Limb (tissue), 2 donors: ENCODE measurements at regions not wholly inside any gene's neighbourhood (a gene's known extent, or its start where the extent isn't known, plus 50 kb on each side); places are given as distances from the start of the nearest gene placed in this dataset.
"Not testable (repeated sequence)": the region's sequence is repeated elsewhere in the genome, so short reads cannot be mapped to it uniquely, and the experiment has no call there.

Experiments
- DNase-seq, 2 donors: peaks; one replicate each; pipeline ENCODE4 v3.0.0-alpha.2; 2016; ENCODE audit errors: extremely low spot score in 2 of 2

DNA sequence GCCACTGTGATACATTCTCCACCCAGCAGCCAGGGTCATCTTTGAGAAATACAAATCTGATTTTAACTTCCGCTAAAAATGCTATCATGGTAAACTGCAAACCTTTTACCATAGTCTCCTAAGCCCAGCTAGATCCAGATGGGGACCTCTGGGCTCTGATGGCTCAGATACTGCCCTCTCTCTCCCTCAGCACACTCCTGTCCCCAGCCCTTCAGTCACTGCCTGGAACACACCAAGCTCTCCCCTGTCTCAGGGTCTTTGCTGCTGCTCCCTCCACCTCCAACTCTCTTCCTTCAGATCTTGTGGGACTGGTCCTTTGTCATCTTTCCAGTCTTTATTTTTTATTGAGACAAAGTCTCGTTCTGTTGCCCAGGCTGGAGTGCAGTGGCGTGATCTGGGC is 65.1 kb downstream of the SPRY4 start:
- no peak for DNase-seq

- no peak for DNase-seq
Measured at GRCh38 chr5:142255831-142256230, 69.0 kb downstream of the SPRY4 start.

- DNase-seq = peak in 1 of 2 donors; percentile 24
Measured at GRCh38 chr5:142254431-142254830, 70.4 kb downstream of the SPRY4 start.

DNA sequence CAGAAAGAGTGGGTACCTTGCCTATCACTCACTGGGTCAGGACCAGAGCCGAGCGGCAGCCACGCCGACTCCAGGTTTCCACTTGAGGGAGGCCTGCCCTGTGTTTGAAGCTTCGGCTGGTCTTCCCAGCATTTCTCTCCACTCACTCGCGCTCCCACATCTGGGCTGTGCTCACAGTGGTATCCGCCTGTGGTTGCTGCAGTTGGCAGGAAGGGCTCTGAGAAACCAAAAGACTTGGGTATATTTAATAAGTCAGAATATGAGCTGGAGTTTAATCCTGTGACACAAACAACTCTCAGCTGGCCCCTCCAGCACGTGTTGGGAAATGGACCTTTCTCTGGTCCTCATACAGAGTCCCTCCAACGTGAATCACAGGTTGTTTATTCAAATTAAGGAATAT is 70.9 kb downstream of the SPRY4 start:
- DNase-seq = peak in 1 of 2 donors; percentile 15

- DNase-seq = no peak
Measured at GRCh38 chr5:142250119-142250518, 74.7 kb downstream of the SPRY4 start.

GRCh38 chr5:142248853-142249462 is 75.9 kb downstream of the SPRY4 start:
- DNase-seq = peak; percentile 47 to 70

DNA sequence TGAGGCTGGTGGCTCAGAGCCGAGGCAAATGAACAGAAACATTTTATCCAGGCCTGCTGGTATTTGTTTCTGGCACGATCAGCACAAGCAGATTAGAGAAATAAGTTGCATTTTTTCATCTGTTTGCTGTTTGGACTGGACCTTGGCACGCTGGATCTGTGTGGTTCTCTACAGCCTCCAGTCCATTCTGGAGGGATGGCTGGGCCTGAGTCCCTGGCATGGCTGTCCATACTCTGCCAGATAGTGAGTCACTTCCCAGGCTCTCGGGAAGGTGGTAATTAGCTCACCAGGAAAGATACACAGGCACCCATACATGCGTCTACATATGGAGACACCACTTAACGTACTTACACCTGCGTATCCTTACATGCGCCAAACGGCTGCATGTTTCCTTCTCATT is 78.6 kb downstream of the SPRY4 start:
- DNase-seq = peak in 1 of 2 donors; percentile 26

DNA sequence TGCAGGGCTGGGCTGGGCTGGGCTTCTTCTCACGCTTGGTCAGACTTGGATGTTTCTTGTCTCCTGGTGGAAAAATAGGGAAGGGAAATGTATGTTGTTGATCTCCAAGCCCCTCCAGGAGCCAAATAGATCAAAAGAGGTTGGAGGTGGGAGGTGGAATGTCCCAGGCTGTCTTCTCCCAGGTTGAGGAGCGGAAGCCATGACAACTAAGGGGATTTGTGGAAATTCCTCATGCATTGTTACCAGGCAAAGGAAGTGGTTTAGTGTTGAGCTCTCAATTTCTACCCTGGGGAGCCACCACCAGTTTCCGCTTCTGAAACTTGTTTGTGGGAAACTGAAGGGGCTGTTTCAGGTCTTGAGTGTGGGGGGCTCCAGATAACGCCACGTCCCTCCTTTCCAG is 79.0 kb downstream of the SPRY4 start:
- peak in 1 of 2 donors; percentile 5 for DNase-seq

DNA sequence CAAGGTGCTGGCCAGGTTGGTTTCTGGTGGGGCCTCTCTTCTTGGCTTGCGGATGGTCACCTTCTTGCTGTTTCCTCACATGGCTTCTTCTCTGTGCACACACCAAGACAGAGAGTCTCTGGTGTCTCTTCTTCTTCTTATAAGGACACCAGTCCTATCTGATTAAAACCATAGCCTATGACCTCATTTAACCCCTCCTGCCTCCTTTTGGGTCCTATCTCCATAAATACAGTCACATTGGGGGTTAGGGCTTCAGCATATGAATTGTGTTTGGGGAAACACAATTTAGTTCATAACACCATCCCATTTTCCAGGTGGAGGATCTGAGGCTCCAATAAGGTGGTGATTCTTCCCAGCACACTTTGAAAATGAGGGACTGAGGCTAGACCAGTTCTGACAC is 80.4 kb downstream of the SPRY4 start:
- no peak for DNase-seq

GRCh38 chr5:142242272-142242671 is 82.5 kb downstream of the SPRY4 start:
- DNase-seq = no peak

- DNase-seq = no peak
Measured at GRCh38 chr5:142239394-142240159, 85.2 kb downstream of the SPRY4 start.

GRCh38 chr5:142237707-142238106 is 87.1 kb downstream of the SPRY4 start:
- no peak for DNase-seq

DNA sequence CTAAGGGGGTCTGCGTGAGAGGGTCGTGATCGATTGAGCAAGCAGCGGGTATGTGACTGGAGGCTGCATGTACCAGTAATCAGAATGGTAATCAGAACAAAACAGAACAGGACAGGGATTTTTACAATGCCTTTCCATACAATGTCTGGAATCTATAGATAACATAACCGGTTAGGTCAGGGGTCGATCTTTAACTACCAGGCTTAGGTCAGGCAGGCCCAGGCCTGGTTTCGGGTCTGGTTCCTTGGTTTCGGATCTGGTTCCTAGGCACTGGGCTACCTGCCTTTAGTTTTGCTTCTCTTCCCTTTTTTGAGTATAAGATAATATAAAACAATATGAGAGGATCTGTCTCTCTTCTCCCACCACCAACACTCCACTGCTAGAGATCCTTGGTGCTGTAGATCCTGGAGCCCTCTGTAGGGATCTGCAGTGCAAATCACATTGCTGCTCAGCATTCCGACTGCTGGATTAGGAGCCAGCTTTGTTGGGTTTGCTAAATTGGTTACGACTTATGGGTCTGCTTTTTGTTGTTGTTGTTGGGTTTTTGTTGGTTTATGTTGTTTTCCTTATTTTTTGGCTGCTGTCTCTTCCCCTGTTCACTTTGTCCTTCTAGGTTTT is 88.0 kb downstream of the SPRY4 start:
- DNase-seq = not testable (repeated sequence)

GRCh38 chr5:142235870-142236672 is 88.8 kb downstream of the SPRY4 start:
- DNase-seq = no peak

DNA sequence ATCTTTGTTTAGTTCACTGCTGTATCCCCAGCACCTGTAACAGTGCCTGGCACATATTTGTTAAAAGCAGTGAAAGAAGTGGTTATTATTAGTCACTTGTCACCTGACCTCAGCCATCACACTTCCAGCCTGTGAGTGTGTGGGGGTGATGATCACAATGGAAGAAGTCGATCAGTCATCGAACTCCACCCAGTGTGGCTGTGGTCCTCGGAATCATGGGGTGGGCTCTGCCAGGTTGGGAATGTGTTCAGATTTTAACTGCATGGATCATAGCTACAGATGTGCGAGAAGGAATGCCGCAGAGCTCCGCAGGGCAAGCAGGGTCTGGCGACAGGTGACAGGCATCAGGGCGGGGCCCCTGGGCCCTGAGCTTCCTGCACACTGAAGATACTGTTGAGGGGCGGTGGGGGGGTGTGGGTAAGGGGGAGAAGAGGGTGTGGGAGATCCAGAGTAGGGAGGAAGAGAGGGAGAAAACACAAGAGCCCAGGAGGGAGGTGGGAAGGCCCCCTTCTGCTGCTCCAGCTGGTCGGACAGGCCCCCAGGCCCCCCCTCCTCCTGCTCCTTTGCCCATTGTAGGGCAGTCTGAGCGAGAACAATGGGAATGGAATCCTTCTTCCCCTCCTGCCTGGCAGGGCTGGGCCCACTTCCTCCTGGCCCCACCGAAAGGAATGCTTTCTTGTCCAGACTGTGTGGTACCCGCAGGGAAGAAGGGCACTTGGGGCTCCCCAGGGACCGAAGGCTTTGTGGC is 89.6 kb downstream of the SPRY4 start:
- DNase-seq = no peak

DNA sequence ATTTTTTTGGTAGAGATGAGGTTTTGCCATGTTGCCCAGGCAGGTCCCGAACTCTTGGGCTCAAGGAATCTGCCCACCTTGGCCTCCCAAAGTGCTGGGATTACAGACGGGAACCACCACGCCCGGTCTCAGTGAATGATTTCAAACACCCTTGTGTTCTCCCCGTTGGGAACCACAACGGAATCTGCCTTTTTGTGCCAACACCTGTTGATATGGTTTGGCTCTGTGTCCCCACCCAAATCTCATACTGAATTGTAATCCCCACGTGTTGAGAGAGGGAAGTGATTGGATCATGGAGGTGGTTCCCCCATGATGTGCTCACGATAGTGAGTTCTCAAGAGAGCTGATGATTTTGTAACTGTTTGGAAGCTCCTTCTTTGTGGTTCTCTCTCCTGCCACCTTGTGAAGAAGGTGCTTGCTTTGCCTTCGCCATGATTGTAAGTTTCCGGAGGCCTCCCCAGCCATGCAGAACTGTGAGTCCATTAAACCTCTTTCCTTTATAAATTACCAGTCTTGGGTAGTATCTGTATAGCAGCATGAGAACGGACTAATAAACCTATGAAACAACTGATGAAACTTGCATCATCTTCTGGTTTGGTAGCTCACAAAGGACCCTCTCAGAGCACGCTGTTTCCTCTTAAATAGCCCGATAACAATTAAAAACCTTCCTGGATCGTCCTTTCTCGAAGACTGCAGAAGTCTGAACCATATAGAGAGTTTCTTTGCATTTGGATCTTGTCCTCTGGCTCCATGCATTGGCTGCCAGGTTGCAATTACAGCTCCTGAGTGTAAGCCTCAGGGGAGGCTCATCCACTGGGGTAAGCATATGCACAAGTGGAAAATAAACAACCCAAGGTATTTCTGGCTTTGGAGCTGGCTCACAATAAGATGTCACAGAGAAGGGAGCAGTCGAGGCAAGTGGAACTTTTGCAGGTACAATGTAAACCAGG is 91.5 kb downstream of the SPRY4 start:
- no peak for DNase-seq

- not testable (repeated sequence) for DNase-seq
Measured at GRCh38 chr5:142230949-142231348, 93.9 kb downstream of the SPRY4 start.

DNA sequence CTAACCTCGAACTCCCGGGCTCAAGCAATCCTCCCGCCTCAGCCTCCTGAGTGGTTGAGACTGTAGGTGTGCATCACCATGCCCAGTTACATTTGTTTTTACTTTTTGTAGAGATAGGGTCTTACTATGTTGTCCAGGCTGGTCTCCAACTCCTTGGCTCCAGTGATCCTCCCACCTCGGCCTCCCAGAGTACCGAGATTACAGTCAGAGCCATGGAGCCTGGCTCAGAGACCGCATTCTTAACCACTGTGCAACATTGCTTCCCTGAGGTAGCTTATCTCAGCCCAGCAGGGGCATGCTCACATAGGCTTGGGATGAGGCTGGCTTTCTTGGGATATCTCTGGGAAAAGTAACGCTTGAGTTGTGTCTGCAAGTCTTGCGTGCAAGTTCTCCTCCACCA is 99.7 kb downstream of the SPRY4 start:
- no peak for DNase-seq

- no peak for DNase-seq
Measured at GRCh38 chr5:142222866-142223558, 101.8 kb downstream of the SPRY4 start.
